HL-60 (cell line): ENCODE measurements at regions not wholly inside any gene's neighbourhood (a gene's known extent, or its start where the extent isn't known, plus 50 kb on each side); places are given as distances from the start of the nearest gene placed in this dataset.

Source experiments
- DNase-seq, 2 experiments: peaks; one replicate each; pipeline ENCODE4 v3.0.0-alpha.2; 2010 to 2020; ENCODE audit warnings: low read depth in 1 of 2, low spot score in 1 of 2
- H3K27ac ChIP-seq: fragments of 250-450 bp; sonication (Bioruptor Pico); replicated peaks from 2 replicates; pipeline ENCODE4 v1.5.1; 2020; ENCODE audit warnings: mild to moderate bottlenecking, moderate library complexity
- H3K27me3 ChIP-seq: fragments of 250-450 bp; sonication (Bioruptor Pico); 2 replicates; pipeline ENCODE4 v1.5.1; 2021; ENCODE audit warnings: mild to moderate bottlenecking, moderate library complexity; ENCODE audit not compliant: insufficient read depth, poor library complexity, severe bottlenecking
- H3K4me3 ChIP-seq: replicated peaks from 2 replicates; pipeline ENCODE4 v1.5.1; 2011; ENCODE audit warnings: mild to moderate bottlenecking, control low read depth, low read length; ENCODE audit not compliant: insufficient read depth
- GABPA ChIP-seq: IDR thresholded peaks from 2 replicates; pipeline ENCODE4 v1.6.1; 2012; ENCODE audit warnings: low read depth
- POLR2AphosphoS5 ChIP-seq: IDR thresholded peaks from 2 replicates; pipeline ENCODE4 v1.6.1; 2012; ENCODE audit warnings: low read depth
- SPI1 ChIP-seq: IDR thresholded peaks from 2 replicates; pipeline ENCODE4 v1.6.1; 2012; ENCODE audit warnings: low read depth, mild to moderate bottlenecking, borderline replicate concordance
- TF ChIP-seq, protein P1 (sequence below): IDR thresholded peaks from one replicate; pipeline ENCODE4 v1.5.1; 2011; ENCODE audit warnings: low read length, control low read depth, inconsistent platforms; ENCODE audit not compliant: insufficient read depth
- TF ChIP-seq, protein P2 (sequence below): IDR thresholded peaks from 2 replicates; pipeline ENCODE4 v1.6.1; 2012; ENCODE audit warnings: low read depth; ENCODE audit not compliant: insufficient replicate concordance

DNA sequence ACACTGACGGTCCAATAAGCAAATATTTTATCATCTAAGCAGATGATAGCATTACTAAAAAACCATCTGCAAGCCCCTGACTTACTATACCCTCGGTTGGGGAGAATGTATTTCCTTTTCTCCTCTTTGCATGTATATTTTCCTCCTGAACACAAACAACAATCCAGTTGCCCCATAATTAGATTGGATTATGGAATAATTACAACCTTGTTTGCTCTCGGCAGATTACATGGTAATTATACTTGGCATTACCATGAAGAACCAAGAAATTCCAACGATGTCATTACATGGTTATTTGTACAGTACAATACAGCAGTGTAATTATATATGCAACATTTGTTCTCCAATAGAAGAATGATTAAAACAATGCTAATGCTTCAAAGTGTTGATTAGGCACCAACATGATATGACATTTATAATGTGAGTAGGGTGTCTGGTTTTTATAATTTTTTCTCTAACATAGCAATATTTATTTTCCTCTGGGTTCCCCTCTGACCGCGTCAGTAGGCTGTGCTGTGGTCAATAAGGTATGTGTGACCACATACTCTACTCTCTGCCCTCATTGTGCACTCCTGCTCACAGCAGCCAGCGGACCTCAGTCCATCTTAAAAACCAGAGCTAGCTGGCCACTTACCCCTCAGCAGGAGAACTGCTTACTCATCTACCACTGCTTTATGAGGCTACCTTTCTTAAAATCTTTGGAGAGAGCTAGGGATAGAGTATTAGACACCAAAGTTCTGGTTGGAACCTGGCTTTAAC is 176.1 kb downstream of the INSIG2 start:
- H3K27ac ChIP-seq = no peak overlapping the region
- H3K4me3 ChIP-seq = no peak overlapping the region
- no peak for DNase-seq
- H3K27me3 ChIP-seq = no peaks in the 10 kb centered on the region
- TF ChIP-seq POLR2AphosphoS5 (no peak), SPI1 (no peak), GABPA (no peak)
- TF ChIP-seq, protein P1, sequence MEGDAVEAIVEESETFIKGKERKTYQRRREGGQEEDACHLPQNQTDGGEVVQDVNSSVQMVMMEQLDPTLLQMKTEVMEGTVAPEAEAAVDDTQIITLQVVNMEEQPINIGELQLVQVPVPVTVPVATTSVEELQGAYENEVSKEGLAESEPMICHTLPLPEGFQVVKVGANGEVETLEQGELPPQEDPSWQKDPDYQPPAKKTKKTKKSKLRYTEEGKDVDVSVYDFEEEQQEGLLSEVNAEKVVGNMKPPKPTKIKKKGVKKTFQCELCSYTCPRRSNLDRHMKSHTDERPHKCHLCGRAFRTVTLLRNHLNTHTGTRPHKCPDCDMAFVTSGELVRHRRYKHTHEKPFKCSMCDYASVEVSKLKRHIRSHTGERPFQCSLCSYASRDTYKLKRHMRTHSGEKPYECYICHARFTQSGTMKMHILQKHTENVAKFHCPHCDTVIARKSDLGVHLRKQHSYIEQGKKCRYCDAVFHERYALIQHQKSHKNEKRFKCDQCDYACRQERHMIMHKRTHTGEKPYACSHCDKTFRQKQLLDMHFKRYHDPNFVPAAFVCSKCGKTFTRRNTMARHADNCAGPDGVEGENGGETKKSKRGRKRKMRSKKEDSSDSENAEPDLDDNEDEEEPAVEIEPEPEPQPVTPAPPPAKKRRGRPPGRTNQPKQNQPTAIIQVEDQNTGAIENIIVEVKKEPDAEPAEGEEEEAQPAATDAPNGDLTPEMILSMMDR = no peak
- TF ChIP-seq, protein P2, sequence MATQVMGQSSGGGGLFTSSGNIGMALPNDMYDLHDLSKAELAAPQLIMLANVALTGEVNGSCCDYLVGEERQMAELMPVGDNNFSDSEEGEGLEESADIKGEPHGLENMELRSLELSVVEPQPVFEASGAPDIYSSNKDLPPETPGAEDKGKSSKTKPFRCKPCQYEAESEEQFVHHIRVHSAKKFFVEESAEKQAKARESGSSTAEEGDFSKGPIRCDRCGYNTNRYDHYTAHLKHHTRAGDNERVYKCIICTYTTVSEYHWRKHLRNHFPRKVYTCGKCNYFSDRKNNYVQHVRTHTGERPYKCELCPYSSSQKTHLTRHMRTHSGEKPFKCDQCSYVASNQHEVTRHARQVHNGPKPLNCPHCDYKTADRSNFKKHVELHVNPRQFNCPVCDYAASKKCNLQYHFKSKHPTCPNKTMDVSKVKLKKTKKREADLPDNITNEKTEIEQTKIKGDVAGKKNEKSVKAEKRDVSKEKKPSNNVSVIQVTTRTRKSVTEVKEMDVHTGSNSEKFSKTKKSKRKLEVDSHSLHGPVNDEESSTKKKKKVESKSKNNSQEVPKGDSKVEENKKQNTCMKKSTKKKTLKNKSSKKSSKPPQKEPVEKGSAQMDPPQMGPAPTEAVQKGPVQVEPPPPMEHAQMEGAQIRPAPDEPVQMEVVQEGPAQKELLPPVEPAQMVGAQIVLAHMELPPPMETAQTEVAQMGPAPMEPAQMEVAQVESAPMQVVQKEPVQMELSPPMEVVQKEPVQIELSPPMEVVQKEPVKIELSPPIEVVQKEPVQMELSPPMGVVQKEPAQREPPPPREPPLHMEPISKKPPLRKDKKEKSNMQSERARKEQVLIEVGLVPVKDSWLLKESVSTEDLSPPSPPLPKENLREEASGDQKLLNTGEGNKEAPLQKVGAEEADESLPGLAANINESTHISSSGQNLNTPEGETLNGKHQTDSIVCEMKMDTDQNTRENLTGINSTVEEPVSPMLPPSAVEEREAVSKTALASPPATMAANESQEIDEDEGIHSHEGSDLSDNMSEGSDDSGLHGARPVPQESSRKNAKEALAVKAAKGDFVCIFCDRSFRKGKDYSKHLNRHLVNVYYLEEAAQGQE = no peak

DNA sequence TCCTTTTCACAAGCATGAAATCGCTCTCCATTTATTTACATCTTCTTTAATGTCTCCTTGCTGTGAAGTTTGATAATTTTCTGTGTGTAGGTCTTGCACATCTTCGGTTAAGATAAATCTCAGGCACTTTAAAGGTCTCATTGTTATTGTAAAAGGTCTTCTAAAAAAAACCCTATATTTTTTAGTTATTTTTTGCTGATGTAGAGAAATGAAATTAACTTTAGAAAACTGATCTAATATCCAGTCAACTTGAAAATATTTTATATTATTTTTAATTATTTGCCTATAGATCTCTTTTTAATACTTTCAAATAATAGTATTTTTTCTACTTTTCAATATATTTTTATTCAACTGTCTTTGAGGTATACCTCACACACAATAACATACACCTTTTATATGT is 169.4 kb downstream of the INSIG2 start:
- no peak for DNase-seq
- peaks cover 2% of the 10 kb centered on the region for H3K27me3 ChIP-seq
- no peak overlapping the region for H3K27ac ChIP-seq
- no peak overlapping the region for H3K4me3 ChIP-seq
- TF ChIP-seq SPI1 (no peak), POLR2AphosphoS5 (no peak), GABPA (no peak)
- TF ChIP-seq, protein P2 = no peak
- TF ChIP-seq, protein P1 = no peak

DNA sequence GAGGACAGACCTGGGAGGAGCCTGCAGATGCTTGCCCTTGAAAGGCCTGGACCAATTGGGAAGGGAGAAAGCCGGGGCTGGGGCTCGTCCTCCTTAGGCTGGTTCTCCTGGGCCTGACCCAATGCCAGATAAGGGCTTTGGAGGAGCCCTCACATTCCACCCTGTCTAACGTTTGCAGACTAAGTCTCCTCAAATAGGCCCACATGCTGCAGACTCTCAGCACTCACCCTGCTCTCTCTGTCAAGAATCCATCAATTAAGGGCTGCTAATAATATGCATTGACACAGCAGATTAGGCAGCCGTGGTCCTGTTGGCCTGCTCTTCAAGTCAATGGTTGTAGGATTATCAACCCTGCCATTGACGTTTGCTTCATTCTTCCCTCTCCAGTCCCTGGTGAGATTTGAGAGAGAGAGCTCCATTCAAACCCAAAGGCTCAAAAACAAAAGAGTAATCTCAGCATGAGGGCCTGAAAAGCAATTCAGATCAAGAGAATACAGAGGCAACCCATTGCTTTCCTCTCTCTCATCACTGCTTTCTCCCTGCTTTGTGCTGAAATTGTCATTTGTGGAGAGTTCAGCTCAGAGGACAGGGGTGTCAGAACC is 167.6 kb downstream of the INSIG2 start:
- H3K27me3 ChIP-seq = peaks cover 2% of the 10 kb centered on the region
- DNase-seq = no peak
- H3K27ac ChIP-seq = no peak overlapping the region
- H3K4me3 ChIP-seq = no peak overlapping the region
- TF ChIP-seq POLR2AphosphoS5 (no peak), GABPA (no peak), SPI1 (no peak)
- TF ChIP-seq, protein P2 = no peak
- TF ChIP-seq, protein P1 = no peak
